ENCODE measurements at regions not wholly inside any gene's neighbourhood (a gene's known extent, or its start where the extent isn't known, plus 50 kb on each side); places are given as distances from the start of the nearest gene placed in this dataset.

DNA sequence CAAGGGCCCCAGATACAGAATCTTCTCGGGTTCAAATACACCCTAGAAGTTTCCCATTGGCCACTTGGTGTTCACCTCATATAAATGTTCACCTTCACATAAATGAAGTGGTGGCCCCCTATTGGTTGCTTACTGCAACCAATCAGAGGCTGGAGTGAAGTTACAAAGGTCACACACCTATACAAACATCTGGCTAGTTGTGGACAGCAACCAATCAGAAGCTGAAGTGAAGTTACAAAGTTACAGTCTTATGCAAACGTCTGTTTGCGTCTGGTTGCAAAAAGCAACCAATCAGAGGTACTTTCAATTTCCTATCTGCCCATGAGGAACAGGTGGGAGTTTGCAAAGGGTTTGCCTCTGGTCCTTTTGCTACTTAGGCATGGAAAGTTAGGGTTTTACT lies 206.5 kb upstream of the BMP2 start:
- TF ChIP-seq CHD1 (IDR thresholded peaks at IDR 0.05; ENCODE audit: low read depth, low read length) = no peak
- no peak for TF ChIP-seq SMARCA5 (IDR thresholded peaks at IDR 0.05)
- no peak for TF ChIP-seq CBX3 (IDR thresholded peaks at IDR 0.05; ENCODE audit: borderline replicate concordance, low read depth)
- TF ChIP-seq, protein P1, sequence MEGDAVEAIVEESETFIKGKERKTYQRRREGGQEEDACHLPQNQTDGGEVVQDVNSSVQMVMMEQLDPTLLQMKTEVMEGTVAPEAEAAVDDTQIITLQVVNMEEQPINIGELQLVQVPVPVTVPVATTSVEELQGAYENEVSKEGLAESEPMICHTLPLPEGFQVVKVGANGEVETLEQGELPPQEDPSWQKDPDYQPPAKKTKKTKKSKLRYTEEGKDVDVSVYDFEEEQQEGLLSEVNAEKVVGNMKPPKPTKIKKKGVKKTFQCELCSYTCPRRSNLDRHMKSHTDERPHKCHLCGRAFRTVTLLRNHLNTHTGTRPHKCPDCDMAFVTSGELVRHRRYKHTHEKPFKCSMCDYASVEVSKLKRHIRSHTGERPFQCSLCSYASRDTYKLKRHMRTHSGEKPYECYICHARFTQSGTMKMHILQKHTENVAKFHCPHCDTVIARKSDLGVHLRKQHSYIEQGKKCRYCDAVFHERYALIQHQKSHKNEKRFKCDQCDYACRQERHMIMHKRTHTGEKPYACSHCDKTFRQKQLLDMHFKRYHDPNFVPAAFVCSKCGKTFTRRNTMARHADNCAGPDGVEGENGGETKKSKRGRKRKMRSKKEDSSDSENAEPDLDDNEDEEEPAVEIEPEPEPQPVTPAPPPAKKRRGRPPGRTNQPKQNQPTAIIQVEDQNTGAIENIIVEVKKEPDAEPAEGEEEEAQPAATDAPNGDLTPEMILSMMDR (IDR thresholded peaks at IDR 0.05 in 2 of 3, conservative IDR thresholded peaks at IDR 0.05 in 1 of 3; ENCODE audit: control insufficient read depth in 2 of 3, extremely low read depth in 1 of 3, insufficient read depth in 1 of 3, low read depth in 3 of 3, low read length in 3 of 3) = no peak

All from GM12878 (cell line).